ENCODE measurements at regions not wholly inside any gene's neighbourhood (a gene's known extent, or its start where the extent isn't known, plus 50 kb on each side); places are given as distances from the start of the nearest gene placed in this dataset.

GRCh38 chr22:22048318-22048942 is 65.8 kb upstream of the TOP3B start:
- no peak for TF ChIP-seq EZH2phosphoT487 (IDR thresholded peaks at IDR 0.05; ENCODE audit: borderline replicate concordance)
- TF ChIP-seq, protein P1, sequence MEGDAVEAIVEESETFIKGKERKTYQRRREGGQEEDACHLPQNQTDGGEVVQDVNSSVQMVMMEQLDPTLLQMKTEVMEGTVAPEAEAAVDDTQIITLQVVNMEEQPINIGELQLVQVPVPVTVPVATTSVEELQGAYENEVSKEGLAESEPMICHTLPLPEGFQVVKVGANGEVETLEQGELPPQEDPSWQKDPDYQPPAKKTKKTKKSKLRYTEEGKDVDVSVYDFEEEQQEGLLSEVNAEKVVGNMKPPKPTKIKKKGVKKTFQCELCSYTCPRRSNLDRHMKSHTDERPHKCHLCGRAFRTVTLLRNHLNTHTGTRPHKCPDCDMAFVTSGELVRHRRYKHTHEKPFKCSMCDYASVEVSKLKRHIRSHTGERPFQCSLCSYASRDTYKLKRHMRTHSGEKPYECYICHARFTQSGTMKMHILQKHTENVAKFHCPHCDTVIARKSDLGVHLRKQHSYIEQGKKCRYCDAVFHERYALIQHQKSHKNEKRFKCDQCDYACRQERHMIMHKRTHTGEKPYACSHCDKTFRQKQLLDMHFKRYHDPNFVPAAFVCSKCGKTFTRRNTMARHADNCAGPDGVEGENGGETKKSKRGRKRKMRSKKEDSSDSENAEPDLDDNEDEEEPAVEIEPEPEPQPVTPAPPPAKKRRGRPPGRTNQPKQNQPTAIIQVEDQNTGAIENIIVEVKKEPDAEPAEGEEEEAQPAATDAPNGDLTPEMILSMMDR (IDR thresholded peaks at IDR 0.05 in 2 of 3, conservative IDR thresholded peaks at IDR 0.05 in 1 of 3; ENCODE audit: borderline replicate concordance in 1 of 3, insufficient read depth in 1 of 3, low read depth in 2 of 3, low read length in 2 of 3) = no peak; a peak in 1 of 6 replicates
